Sigmoid colon (tissue), 6 donors: ENCODE measurements at regions not wholly inside any gene's neighbourhood (a gene's known extent, or its start where the extent isn't known, plus 50 kb on each side); places are given as distances from the start of the nearest gene placed in this dataset.
A peak's percentile ranks its signal among the peaks of the same experiment; 100 is the strongest.

Experiments
- DNase-seq: peaks from one replicate; pipeline ENCODE4 v3.0.0-alpha.2; 2019
- H3K27ac ChIP-seq, 4 donors: fragments of 200-600 bp; sonication (generic); one replicate each; pipeline ENCODE4 v1.5.1; 2016 to 2019; ENCODE audit warnings: mild to moderate bottlenecking in 1 of 4
- H3K27me3 ChIP-seq, 3 donors: fragments of 200-600 bp; sonication (generic); one replicate each; pipeline ENCODE4 v1.5.1; 2019; ENCODE audit warnings: mild to moderate bottlenecking in 1 of 3
- H3K36me3 ChIP-seq, 4 donors: fragments of 200-600 bp; sonication (generic); one replicate each; pipeline ENCODE4 v1.5.1; 2016 to 2019
- H3K4me1 ChIP-seq, 4 donors: fragments of 200-600 bp; sonication (generic); one replicate each; pipeline ENCODE4 v1.5.1; 2017 to 2019
- H3K4me3 ChIP-seq, 4 donors: fragments of 200-600 bp; sonication (generic); one replicate each; pipeline ENCODE4 v1.5.1; 2017 to 2019; ENCODE audit warnings: mild to moderate bottlenecking in 2 of 4, moderate library complexity in 1 of 4
- H3K9me3 ChIP-seq, 4 donors: fragments of 200-600 bp in 3 of 4; sonication (generic) in 3 of 4; one replicate each; pipeline versions ENCODE4 v1.5.1 to v1.6.1; 2013 to 2019
- EP300 ChIP-seq, 4 donors: sonication (generic); formaldehyde crosslinking; IDR thresholded peaks; one replicate each; pipeline ENCODE4 v1.6.1; 2017; ENCODE audit warnings: antibody characterized with exemption in 4 of 4
- POLR2A ChIP-seq, 2 donors: fragments of 450-650 bp; IDR thresholded peaks; one replicate each; pipeline ENCODE4 v1.6.1; 2016; ENCODE audit warnings: antibody characterized with exemption in 2 of 2, mild to moderate bottlenecking in 2 of 2, moderate library complexity in 2 of 2
- POLR2AphosphoS5 ChIP-seq, 4 donors: sonication (generic); formaldehyde crosslinking; IDR thresholded peaks; one replicate each; pipeline ENCODE4 v1.6.1; 2017; ENCODE audit warnings: antibody characterized with exemption in 4 of 4
- WGBS, 2 donors: extraction: QIAGEN DNeasy Blood & Tissue Kit; methylation state at CpG; one replicate each; pipeline ENCODE4 v1.1.7; 2013; 5-methylcytosine and 5-hydroxymethylcytosine counted together
- intact Hi-C: fragments of 100-400 bp; cut with DNase I; formaldehyde crosslinking; loops from one replicate; pipeline ENCODE4 v1.15.1; 2023
- TF ChIP-seq, protein P1 (sequence below), 4 experiments: fragments of 450-650 bp in 3 of 4; fragments of 200-600 bp in 1 of 4; IDR thresholded peaks; one replicate each; pipeline ENCODE4 v1.5.1; 2016 to 2019; ENCODE audit warnings: antibody characterized with exemption in 4 of 4, mild to moderate bottlenecking in 3 of 4, moderate library complexity in 2 of 4
- donor health status: healthy with polysubstance abuse.
- donor health status: healthy.

DNA sequence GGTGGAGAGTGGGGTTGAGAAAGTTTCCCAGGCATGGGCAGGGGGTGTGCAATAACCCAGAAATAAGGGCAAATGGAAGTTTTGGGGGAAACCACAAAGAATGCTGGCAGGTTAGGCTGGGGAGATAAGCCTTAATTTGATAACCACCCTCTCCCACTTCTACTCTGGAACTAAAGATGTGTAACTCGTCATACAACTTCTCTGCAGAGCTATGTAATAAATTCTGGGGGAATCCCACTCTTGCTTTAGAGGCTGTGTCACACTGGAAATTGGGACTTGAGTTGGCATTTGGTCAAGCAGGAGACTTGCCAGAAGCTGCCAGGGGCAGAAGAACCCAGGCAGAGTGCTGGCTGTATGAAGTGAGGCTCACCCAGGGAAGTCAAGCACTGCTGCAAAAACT is 170.9 kb upstream of the CPEB2 start:
- Histone ChIP-seq H3K27ac (no peak overlapping the region), H3K4me3 (no peak overlapping the region), H3K9me3 (no peaks in the 10 kb centered on the region), H3K27me3 (no peaks in the 10 kb centered on the region), H3K36me3 (no peaks in the 10 kb centered on the region), H3K4me1 (peaks cover 2 to 17% (median 8%) of the 10 kb centered on the region in 4 donors)
- intact Hi-C loops: loop anchor here (5.0 kb wide), 1 partner anchor 59 kb away; no protein-coding TSS in a partner anchor
- 16 to 38% methylated on average over 1 of the region's 1 CpG for WGBS, 2 donors
- DNase-seq: no peak
- TF ChIP-seq EP300 (IDR thresholded peaks at IDR 0.05) (no peak), POLR2AphosphoS5 (IDR thresholded peaks at IDR 0.05) (no peak), POLR2A (IDR thresholded peaks at IDR 0.05) (no peak)
- TF ChIP-seq, protein P1, sequence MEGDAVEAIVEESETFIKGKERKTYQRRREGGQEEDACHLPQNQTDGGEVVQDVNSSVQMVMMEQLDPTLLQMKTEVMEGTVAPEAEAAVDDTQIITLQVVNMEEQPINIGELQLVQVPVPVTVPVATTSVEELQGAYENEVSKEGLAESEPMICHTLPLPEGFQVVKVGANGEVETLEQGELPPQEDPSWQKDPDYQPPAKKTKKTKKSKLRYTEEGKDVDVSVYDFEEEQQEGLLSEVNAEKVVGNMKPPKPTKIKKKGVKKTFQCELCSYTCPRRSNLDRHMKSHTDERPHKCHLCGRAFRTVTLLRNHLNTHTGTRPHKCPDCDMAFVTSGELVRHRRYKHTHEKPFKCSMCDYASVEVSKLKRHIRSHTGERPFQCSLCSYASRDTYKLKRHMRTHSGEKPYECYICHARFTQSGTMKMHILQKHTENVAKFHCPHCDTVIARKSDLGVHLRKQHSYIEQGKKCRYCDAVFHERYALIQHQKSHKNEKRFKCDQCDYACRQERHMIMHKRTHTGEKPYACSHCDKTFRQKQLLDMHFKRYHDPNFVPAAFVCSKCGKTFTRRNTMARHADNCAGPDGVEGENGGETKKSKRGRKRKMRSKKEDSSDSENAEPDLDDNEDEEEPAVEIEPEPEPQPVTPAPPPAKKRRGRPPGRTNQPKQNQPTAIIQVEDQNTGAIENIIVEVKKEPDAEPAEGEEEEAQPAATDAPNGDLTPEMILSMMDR (IDR thresholded peaks at IDR 0.05): no peak

DNA sequence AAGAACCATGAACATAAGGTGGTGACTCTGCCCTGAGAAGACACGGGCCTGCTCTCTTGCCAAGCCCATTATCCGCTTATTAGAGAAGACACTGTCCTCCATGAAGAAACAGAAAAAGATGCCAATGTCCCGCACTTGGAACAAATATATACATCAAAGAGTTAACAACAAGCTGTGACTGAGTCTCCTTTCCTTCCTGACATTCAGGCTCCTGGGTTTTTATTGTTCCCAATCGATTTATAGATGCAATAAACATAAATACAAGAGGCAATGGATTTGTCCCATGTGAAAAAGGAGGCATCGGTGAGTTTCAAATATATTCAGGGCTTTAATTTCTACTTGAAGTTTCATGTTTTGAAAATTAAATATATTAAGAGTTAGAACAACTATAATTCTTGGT is 169.2 kb upstream of the CPEB2 start:
- H3K4me1 ChIP-seq: peaks cover 0 to 9% (median 4%) of the 10 kb centered on the region in 4 donors
- no peaks in the 10 kb centered on the region for H3K27me3 ChIP-seq
- H3K27ac ChIP-seq: no peak overlapping the region
- no peaks in the 10 kb centered on the region for H3K36me3 ChIP-seq
- DNase-seq: no peak
- no peak overlapping the region for H3K4me3 ChIP-seq
- WGBS, 2 donors: 11 to 46% methylated on average over 5 of the region's 5 CpGs
- no peaks in the 10 kb centered on the region for H3K9me3 ChIP-seq
- TF ChIP-seq EP300 (IDR thresholded peaks at IDR 0.05) (no peak), POLR2A (IDR thresholded peaks at IDR 0.05) (no peak), POLR2AphosphoS5 (IDR thresholded peaks at IDR 0.05) (no peak)
- TF ChIP-seq, protein P1 (IDR thresholded peaks at IDR 0.05): no peak
- intact Hi-C loops: loop anchor here (5.0 kb wide), 1 partner anchor 61 kb away; no protein-coding TSS in a partner anchor

GRCh38 chr4:14834382-14834781 is 167.9 kb upstream of the CPEB2 start:
- peaks cover 0 to 4% (median 0%) of the 10 kb centered on the region in 4 donors for H3K9me3 ChIP-seq
- no peak for DNase-seq
- WGBS, 2 donors: 21 to 53% methylated on average over 1 of the region's 1 CpG
- H3K27ac ChIP-seq: no peak overlapping the region
- TF ChIP-seq, protein P1 (IDR thresholded peaks at IDR 0.05): no peak
- TF ChIP-seq POLR2A (IDR thresholded peaks at IDR 0.05): no peak
- TF ChIP-seq POLR2AphosphoS5 (IDR thresholded peaks at IDR 0.05): no peak
- no peak for TF ChIP-seq EP300 (IDR thresholded peaks at IDR 0.05)
- no peak overlapping the region for H3K4me3 ChIP-seq
- intact Hi-C loops: loop anchor here (5.0 kb wide), 1 partner anchor 62 kb away; no protein-coding TSS in a partner anchor
- H3K36me3 ChIP-seq: no peaks in the 10 kb centered on the region
- no peaks in the 10 kb centered on the region for H3K27me3 ChIP-seq
- peaks cover 0 to 9% (median 4%) of the 10 kb centered on the region in 4 donors for H3K4me1 ChIP-seq

GRCh38 chr4:14835288-14835687 is 167.0 kb upstream of the CPEB2 start:
- H3K4me3 ChIP-seq: no peak overlapping the region
- DNase-seq: no peak
- H3K36me3 ChIP-seq: no peaks in the 10 kb centered on the region
- H3K9me3 ChIP-seq: peaks cover 0 to 4% (median 0%) of the 10 kb centered on the region in 4 donors
- H3K27me3 ChIP-seq: no peaks in the 10 kb centered on the region
- 29 to 44% methylated on average over 1 of the region's 1 CpG for WGBS, 2 donors
- no peak overlapping the region for H3K27ac ChIP-seq
- intact Hi-C loops: loop anchor here (5.0 kb wide), 2 partner anchors 82 to 228 kb away; no protein-coding TSS in a partner anchor
- TF ChIP-seq POLR2AphosphoS5 (IDR thresholded peaks at IDR 0.05) (peak in 1 of 4 donors; percentile 22), EP300 (IDR thresholded peaks at IDR 0.05) (no peak)
- peaks cover 0 to 9% (median 4%) of the 10 kb centered on the region in 4 donors for H3K4me1 ChIP-seq

- DNase-seq: no peak
- Histone ChIP-seq H3K36me3 (no peaks in the 10 kb centered on the region), H3K27me3 (no peaks in the 10 kb centered on the region), H3K9me3 (peaks cover 0 to 4% (median 0%) of the 10 kb centered on the region in 4 donors), H3K27ac (peak overlapping the region in 1 of 4 donors; percentile 0), H3K4me1 (peaks cover 0 to 9% (median 4%) of the 10 kb centered on the region in 4 donors), H3K4me3 (no peak overlapping the region)
- intact Hi-C loops: loop anchor here (5.0 kb wide), 2 partner anchors 81 to 229 kb away; no protein-coding TSS in a partner anchor
- 81 to 92% methylated on average over 3 of the region's 3 CpGs for WGBS, 2 donors
- TF ChIP-seq, protein P1 (IDR thresholded peaks at IDR 0.05): no peak
- TF ChIP-seq POLR2AphosphoS5 (IDR thresholded peaks at IDR 0.05) (no peak), EP300 (IDR thresholded peaks at IDR 0.05) (no peak), POLR2A (IDR thresholded peaks at IDR 0.05) (no peak)
Measured at GRCh38 chr4:14835708-14836425, 166.4 kb upstream of the CPEB2 start.
